Activated T-cell treated with anti-CD3 and anti-CD28 coated beads, Interleukin-2, amount 50 U/mL, for 4 hours (primary cell): ENCODE measurements at regions not wholly inside any gene's neighbourhood (a gene's known extent, or its start where the extent isn't known, plus 50 kb on each side); places are given as distances from the start of the nearest gene placed in this dataset.

Source experiments
- ATAC-seq, 2 donors: fragments of 200-7000 bp; cut with Tn5 transposase; one replicate each; pipeline ENCODE4 v1.10.0; 2021
- DNase-seq: peaks from one replicate; pipeline ENCODE4 v3.0.0-alpha.2; 2020
- H3K27me3 Mint-ChIP-seq: one replicate; pipeline ENCODE4 v1.8.0; 2021; ENCODE audit warnings: low read depth, mixed read lengths
- H3K36me3 Mint-ChIP-seq: one replicate; pipeline ENCODE4 v1.8.0; 2022; ENCODE audit warnings: mixed read lengths; ENCODE audit not compliant: insufficient read depth
- H3K4me1 Mint-ChIP-seq: one replicate; pipeline ENCODE4 v1.8.0; 2021; ENCODE audit warnings: low read depth, mixed read lengths
- H3K4me3 Mint-ChIP-seq: one replicate; pipeline ENCODE4 v1.8.0; 2021; ENCODE audit warnings: mild to moderate bottlenecking, moderate library complexity, mixed read lengths
- H3K9me3 Mint-ChIP-seq: one replicate; pipeline ENCODE4 v1.8.0; 2021; ENCODE audit warnings: mixed read lengths

DNA sequence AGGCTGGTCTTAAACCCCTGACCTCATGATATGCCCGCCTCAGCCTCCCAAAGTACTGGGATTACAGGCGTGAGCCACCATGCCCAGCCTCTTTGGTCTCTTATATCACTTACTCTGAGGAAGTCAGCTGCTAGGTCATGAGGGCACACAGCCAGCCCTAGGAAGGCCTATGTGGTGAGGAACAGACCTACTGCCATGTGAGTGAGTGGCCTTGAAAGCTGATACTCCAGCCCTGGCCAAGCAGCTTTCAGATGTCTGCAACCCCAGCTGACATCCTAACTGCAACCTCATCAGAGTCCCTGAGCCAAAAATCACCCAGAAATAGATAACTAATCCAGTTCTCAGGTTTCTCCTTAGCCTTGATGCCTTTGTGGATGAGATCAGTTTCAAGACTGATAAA is 224.3 kb downstream of the EDEM1 start:
- Mint-ChIP-seq H3K36me3 (no peaks in the 10 kb centered on the region), H3K9me3 (peaks cover 6% of the 10 kb centered on the region), H3K4me3 (no peak overlapping the region), H3K27me3 (peaks cover 3% of the 10 kb centered on the region), H3K4me1 (no peaks in the 10 kb centered on the region)
- DNase-seq (no peak), ATAC-seq (no peak)

DNA sequence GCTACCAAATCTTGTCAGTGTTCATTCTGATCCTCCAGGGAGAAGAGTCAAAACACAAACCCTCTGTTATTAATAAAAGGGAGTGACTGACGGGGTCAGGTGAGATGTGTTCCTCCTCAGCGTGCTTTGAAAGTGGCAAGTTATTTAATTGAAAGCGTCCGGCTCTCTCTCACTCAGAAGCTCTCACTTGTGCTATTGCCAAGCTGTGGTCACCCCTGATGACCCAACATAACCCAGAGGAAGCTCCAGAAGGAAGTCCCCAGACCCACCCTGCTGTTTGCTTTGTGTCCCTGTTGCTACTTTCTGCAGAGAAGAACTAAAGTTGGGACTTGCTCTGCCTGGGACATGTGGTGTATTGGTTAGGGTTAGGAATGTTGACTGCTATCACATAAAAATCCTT is 235.6 kb downstream of the EDEM1 start:
- Mint-ChIP-seq H3K27me3 (peaks cover 5% of the 10 kb centered on the region), H3K4me1 (peaks cover 5% of the 10 kb centered on the region), H3K4me3 (no peak overlapping the region), H3K9me3 (no peaks in the 10 kb centered on the region), H3K36me3 (no peaks in the 10 kb centered on the region)
- DNase-seq (no peak), ATAC-seq (no peak)

DNA sequence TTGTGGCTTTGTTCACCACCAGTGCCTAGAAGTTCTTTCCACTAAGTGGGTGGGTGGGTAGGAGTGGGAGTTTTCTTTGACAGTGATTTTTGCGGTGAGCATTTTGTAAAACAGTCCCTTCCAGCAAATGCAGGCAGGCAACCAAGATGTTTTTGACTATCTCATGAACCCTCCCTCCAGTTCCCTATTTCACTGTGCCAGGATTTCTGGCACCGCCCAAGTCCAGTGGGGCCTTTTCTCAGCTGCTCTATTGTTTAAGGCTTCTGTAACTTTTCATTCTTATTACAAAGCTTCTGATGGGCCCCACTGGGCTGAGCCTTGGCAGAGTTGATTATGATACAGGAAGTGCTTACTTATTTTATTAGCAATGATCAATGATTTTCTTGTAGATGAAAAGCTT is 236.0 kb downstream of the EDEM1 start:
- peaks cover 5% of the 10 kb centered on the region for H3K4me1 Mint-ChIP-seq
- no peaks in the 10 kb centered on the region for H3K9me3 Mint-ChIP-seq
- no peaks in the 10 kb centered on the region for H3K36me3 Mint-ChIP-seq
- DNase-seq (no peak), ATAC-seq (no peak)
- no peak overlapping the region for H3K4me3 Mint-ChIP-seq
- H3K27me3 Mint-ChIP-seq: peaks cover 5% of the 10 kb centered on the region

DNA sequence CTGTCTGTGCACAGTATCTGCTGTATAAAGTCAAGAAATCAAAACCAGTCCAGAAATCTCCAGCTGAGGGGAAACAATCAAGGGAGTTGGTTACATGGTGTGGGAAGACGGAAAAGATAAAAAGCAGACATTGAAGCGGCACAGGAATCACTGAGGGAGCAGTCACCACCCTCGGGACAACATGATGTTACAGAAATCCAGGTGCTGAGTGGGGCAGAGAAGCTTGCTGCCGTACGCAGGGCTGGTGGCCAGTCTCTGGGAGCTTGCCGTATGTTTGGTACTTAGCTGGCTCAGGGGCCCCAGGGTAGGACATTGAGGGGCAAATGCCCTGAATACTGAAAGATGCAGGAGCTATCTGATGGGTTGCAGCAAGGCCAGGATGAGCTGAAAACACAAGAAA is 237.9 kb downstream of the EDEM1 start:
- no peak for DNase-seq
- Mint-ChIP-seq H3K4me1 (peaks cover 5% of the 10 kb centered on the region), H3K9me3 (no peaks in the 10 kb centered on the region), H3K4me3 (no peak overlapping the region), H3K27me3 (peaks cover 9% of the 10 kb centered on the region), H3K36me3 (no peaks in the 10 kb centered on the region)
- ATAC-seq: no peak

- ATAC-seq: peak; percentile 70 to 72
- H3K36me3 Mint-ChIP-seq: no peaks in the 10 kb centered on the region
- H3K9me3 Mint-ChIP-seq: no peaks in the 10 kb centered on the region
- H3K27me3 Mint-ChIP-seq: peaks cover 9% of the 10 kb centered on the region
- no peak overlapping the region for H3K4me3 Mint-ChIP-seq
- DNase-seq: peak; percentile 40
- H3K4me1 Mint-ChIP-seq: peaks cover 5% of the 10 kb centered on the region
Measured at GRCh38 chr3:5426094-5426883, 238.8 kb downstream of the EDEM1 start.

DNA sequence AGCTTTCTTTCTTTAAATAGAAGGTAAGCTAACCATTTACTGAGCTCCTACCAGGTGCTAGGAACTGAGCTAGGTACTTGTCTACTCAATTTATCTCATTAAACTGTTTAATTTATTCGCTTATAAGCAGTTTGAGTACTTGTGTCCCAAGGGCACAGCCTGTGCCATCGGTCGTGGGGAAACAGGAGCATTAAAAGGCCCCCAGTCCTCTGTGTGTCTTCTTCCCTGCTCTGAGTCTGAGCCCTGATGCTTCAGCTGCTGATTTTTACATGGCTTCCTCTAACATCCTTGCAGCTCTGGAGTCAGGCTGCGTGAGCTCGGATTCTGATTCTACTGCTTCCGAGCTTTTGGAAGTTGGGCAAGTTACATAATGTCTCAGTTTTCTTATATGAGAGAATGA is 239.5 kb downstream of the EDEM1 start:
- H3K4me1 Mint-ChIP-seq: peaks cover 5% of the 10 kb centered on the region
- DNase-seq (no peak), ATAC-seq (no peak)
- H3K9me3 Mint-ChIP-seq: no peaks in the 10 kb centered on the region
- no peak overlapping the region for H3K4me3 Mint-ChIP-seq
- no peaks in the 10 kb centered on the region for H3K36me3 Mint-ChIP-seq
- H3K27me3 Mint-ChIP-seq: peaks cover 9% of the 10 kb centered on the region

GRCh38 chr3:5427938-5428337 is 240.4 kb downstream of the EDEM1 start:
- Mint-ChIP-seq H3K4me3 (no peak overlapping the region), H3K4me1 (peaks cover 5% of the 10 kb centered on the region), H3K27me3 (peaks cover 9% of the 10 kb centered on the region), H3K9me3 (no peaks in the 10 kb centered on the region), H3K36me3 (no peaks in the 10 kb centered on the region)
- DNase-seq (no peak), ATAC-seq (no peak)

GRCh38 chr3:5428607-5429516 is 241.4 kb downstream of the EDEM1 start:
- Mint-ChIP-seq H3K27me3 (peaks cover 9% of the 10 kb centered on the region), H3K36me3 (no peaks in the 10 kb centered on the region), H3K4me1 (peaks cover 5% of the 10 kb centered on the region), H3K4me3 (no peak overlapping the region), H3K9me3 (no peaks in the 10 kb centered on the region)
- ATAC-seq (peak; percentile 14 to 34), DNase-seq (no peak)

DNA sequence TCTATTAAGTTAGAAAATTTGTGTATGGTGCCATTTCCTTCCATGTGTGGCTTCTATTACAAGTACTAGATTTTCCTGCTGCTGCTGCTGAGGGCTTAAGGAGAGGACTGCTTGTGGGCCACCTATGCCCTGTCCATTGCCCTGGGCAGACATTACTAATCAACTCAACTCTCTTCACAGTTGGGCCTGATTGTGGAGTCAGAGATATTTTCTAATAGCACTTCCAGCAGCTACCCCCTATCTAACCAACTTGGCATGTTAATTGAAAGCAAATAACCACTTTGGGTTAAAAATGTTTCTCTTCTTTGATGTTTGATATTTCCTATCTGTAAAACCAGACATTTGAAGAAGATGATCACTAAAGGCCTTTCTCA is 242.0 kb downstream of the EDEM1 start:
- peaks cover 5% of the 10 kb centered on the region for H3K4me1 Mint-ChIP-seq
- H3K4me3 Mint-ChIP-seq: no peak overlapping the region
- H3K27me3 Mint-ChIP-seq: peaks cover 9% of the 10 kb centered on the region
- no peaks in the 10 kb centered on the region for H3K36me3 Mint-ChIP-seq
- no peaks in the 10 kb centered on the region for H3K9me3 Mint-ChIP-seq
- no peak for DNase-seq
- ATAC-seq: no peak

- Mint-ChIP-seq H3K4me1 (peaks cover 5% of the 10 kb centered on the region), H3K9me3 (no peaks in the 10 kb centered on the region), H3K27me3 (peaks cover 11% of the 10 kb centered on the region), H3K36me3 (no peaks in the 10 kb centered on the region), H3K4me3 (no peak overlapping the region)
- ATAC-seq: no peak
- no peak for DNase-seq
Measured at GRCh38 chr3:5430701-5431100, 243.2 kb downstream of the EDEM1 start.

GRCh38 chr3:5431146-5431545 is 243.6 kb downstream of the EDEM1 start:
- DNase-seq (no peak), ATAC-seq (no peak)
- no peak overlapping the region for H3K4me3 Mint-ChIP-seq
- peaks cover 11% of the 10 kb centered on the region for H3K27me3 Mint-ChIP-seq
- no peaks in the 10 kb centered on the region for H3K36me3 Mint-ChIP-seq
- no peaks in the 10 kb centered on the region for H3K9me3 Mint-ChIP-seq
- peaks cover 4% of the 10 kb centered on the region for H3K4me1 Mint-ChIP-seq

- ATAC-seq (no peak), DNase-seq (no peak)
- Mint-ChIP-seq H3K4me1 (no peaks in the 10 kb centered on the region), H3K9me3 (no peaks in the 10 kb centered on the region), H3K27me3 (peaks cover 9% of the 10 kb centered on the region), H3K36me3 (no peaks in the 10 kb centered on the region), H3K4me3 (no peak overlapping the region)
Measured at GRCh38 chr3:5431811-5432378, 244.4 kb downstream of the EDEM1 start.

DNA sequence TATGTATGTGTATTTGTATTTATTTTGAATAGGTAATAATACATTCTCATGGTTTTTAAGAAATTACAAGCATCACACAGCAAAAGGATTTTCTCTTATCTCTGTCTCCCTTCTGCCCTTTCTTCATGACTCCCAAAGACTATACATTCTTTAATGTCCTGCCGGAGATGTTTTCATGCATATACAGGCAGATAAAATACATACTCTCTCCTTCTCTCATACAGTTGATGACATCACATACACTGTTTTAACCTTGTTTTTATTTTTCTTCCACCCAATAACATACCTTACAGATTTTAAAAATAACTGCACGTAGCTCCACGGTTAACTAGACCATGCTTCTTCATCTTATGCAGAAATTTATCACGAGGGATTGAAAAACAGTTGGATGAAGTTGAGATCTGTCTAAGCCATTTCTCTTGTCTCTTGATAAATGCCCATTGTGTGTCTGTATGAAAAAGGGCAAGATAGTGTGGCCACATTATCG is 249.8 kb downstream of the EDEM1 start:
- Mint-ChIP-seq H3K9me3 (no peaks in the 10 kb centered on the region), H3K4me3 (no peak overlapping the region), H3K27me3 (peaks cover 2% of the 10 kb centered on the region), H3K36me3 (no peaks in the 10 kb centered on the region), H3K4me1 (no peaks in the 10 kb centered on the region)
- no peak for ATAC-seq
- DNase-seq: no peak

DNA sequence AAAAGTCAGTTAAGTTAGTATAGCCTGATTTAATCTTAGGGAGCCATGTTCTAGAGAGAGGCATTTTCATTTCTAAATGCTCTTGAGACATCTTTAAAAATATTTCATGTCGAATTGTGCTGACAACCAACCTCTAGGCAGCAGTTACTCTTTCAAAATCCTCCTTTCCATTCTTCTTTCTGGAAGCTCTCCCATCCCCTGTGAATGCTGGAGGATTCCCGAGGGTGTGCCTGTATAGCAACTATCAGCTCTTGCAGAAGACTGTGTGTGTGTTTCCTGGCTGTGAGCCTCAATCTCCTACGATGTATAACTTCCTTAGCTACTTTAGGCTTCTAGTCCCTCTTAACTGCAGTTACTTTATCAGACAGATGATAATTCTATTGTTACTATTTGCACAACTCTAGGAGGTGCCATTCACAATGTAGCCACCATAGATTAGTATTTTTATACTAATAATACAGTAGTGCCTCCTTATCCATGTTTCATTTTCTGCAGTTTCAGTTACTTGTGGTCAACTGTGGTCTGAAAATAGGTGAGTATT is 250.3 kb downstream of the EDEM1 start:
- Mint-ChIP-seq H3K4me3 (no peak overlapping the region), H3K36me3 (no peaks in the 10 kb centered on the region), H3K27me3 (peaks cover 2% of the 10 kb centered on the region), H3K9me3 (no peaks in the 10 kb centered on the region), H3K4me1 (no peaks in the 10 kb centered on the region)
- ATAC-seq (no peak), DNase-seq (no peak)
